ENCODE measurements at regions not wholly inside any gene's neighbourhood (a gene's known extent, or its start where the extent isn't known, plus 50 kb on each side); places are given as distances from the start of the nearest gene placed in this dataset.
A peak's percentile ranks its signal among the peaks of the same experiment; 100 is the strongest.

- no peaks in the 10 kb centered on the region for H3K27me3 ChIP-seq (ENCODE audit: control insufficient read depth in 2 of 2, insufficient read depth in 2 of 2, low read length in 2 of 2)
- POLR2A ChIA-PET = interaction anchor here (0.6 kb wide), 3 partner anchors 124 to 616 kb away, joined by 3 read pairs; no protein-coding TSS in a partner anchor
- ATAC-seq (peak; percentile 98), FAIRE-seq (peak; percentile 86), DNase-seq (ENCODE audit: extremely low read depth in 1 of 4, low spot score in 3 of 4) (peak; percentile 65 to 79 (median 73))
- CTCF ChIA-PET (ENCODE audit: low intra/inter-chr PET ratio) = no interaction called here
- no peaks in the 10 kb centered on the region; a peak in 1 of 5 replicates for H3K4me1 ChIP-seq (replicated peaks in 1 of 2; ENCODE audit: control insufficient read depth in 2 of 2, insufficient read depth in 2 of 2, low read length in 2 of 2)
- TF ChIP-seq ZNF121 (CRISPR knock-in tag; conservative IDR thresholded peaks at IDR 0.05) = 0 out of 2 replicates have a peak, but pooled peaks have one; percentile 32
- TF ChIP-seq RAD21 (CRISPR knock-in tag; conservative IDR thresholded peaks at IDR 0.05 in 1 of 2, IDR thresholded peaks at IDR 0.05 in 1 of 2) = peak in 1 of 2 experiments; percentile 57; a peak in 3 of 4 replicates
- peak in 1 of 3 experiments; percentile 55 for TF ChIP-seq YY1 (IDR thresholded peaks at IDR 0.05; ENCODE audit: borderline replicate concordance in 1 of 3, control insufficient read depth in 1 of 3, extremely low read depth in 1 of 3, insufficient read depth in 3 of 3, insufficient read length in 1 of 3, insufficient replicate concordance in 2 of 3, low read depth in 1 of 3, low read length in 2 of 3)
- peak; percentile 54 for TF ChIP-seq GABPA (tag; conservative IDR thresholded peaks at IDR 0.05; ENCODE audit: low read depth)
- peak; percentile 44; the same call in 1 of the 2 replicates for TF ChIP-seq KLF16 (IDR thresholded peaks at IDR 0.05)
- no peak for TF ChIP-seq HDAC3 (IDR thresholded peaks at IDR 0.05; ENCODE audit: borderline replicate concordance, partially characterized antibody)
- TF ChIP-seq SMAD1 (IDR thresholded peaks at IDR 0.05; ENCODE audit: low read depth, low read length, partially characterized antibody) = no peak
- TF ChIP-seq MBD1 (CRISPR knock-in tag; IDR thresholded peaks at IDR 0.05) = no peak
- TF ChIP-seq RCOR1 (IDR thresholded peaks at IDR 0.05; ENCODE audit: borderline replicate concordance in 1 of 2, low read depth in 2 of 2, low read length in 2 of 2) = 0 out of 4 replicates have a peak, but pooled peaks of 1 of the 2 experiments have one; percentile 10
- TF ChIP-seq ELF4 (CRISPR knock-in tag; IDR thresholded peaks at IDR 0.05) = no peak
- peak; percentile 80 to 90 (median 82) for TF ChIP-seq CTCF (IDR thresholded peaks at IDR 0.05 in 2 of 3, conservative IDR thresholded peaks at IDR 0.05 in 1 of 3; ENCODE audit: insufficient read depth in 2 of 3, low read depth in 1 of 3, low read length in 3 of 3)
- 0 out of 2 replicates have a peak, but pooled peaks have one; percentile 32 for TF ChIP-seq SMC3 (conservative IDR thresholded peaks at IDR 0.05; ENCODE audit: insufficient read depth, low read depth, low read length)
- TF ChIP-seq ETV1 (tag; conservative IDR thresholded peaks at IDR 0.05; ENCODE audit: low read depth) = peak; percentile 76
- no peaks in the 10 kb centered on the region for H3K9me3 ChIP-seq (replicated peaks; ENCODE audit: control insufficient read depth, insufficient read depth, low read depth, low read length)
- no peaks in the 10 kb centered on the region for H3K36me3 ChIP-seq (ENCODE audit: control insufficient read depth, insufficient read depth, low read length)
- H3K4me3 ChIP-seq = no peak overlapping the region
- no peaks in the 10 kb centered on the region for H3K79me2 ChIP-seq (ENCODE audit: control insufficient read depth, insufficient read depth, low read length)
- no peak overlapping the region for H3K4me2 ChIP-seq (ENCODE audit: insufficient read depth, low read length)
- H2AFZ ChIP-seq (ENCODE audit: low read depth, low read length) = 0 out of 2 replicates have a peak overlapping the region, but pooled peaks have one; percentile 4
- H3K27ac ChIP-seq (ENCODE audit: extremely low read depth, low read depth, low read length) = no peak overlapping the region
- H3K9ac ChIP-seq (ENCODE audit: insufficient read depth in 1 of 2, low read depth in 2 of 2, low read length in 2 of 2) = no peak overlapping the region
- no peaks in the 10 kb centered on the region for H3K9me1 ChIP-seq (ENCODE audit: control insufficient read depth, insufficient read depth, low read length)
- intact Hi-C loops (cut with micrococcal nuclease) = loop anchor here (10.0 kb wide), 1 partner anchor 137 kb away; no protein-coding TSS in a partner anchor
- H4K20me1 ChIP-seq (replicated peaks; ENCODE audit: control insufficient read depth, insufficient read depth, low read length) = no peaks in the 10 kb centered on the region
- in situ Hi-C loops (cut with MboI) = no loop called here
- WGBS (ENCODE audit: insufficient coverage, low coverage, missing lambda C conversion rate) = 12% methylated on average over 11 of the region's 11 CpGs
- BruUV-seq (replicated peaks) = no TSS peak
Measured at GRCh38 chr17:51461578-51462004, 201.2 kb downstream of the UTP18 start.
